ENCODE measurements at regions not wholly inside any gene's neighbourhood (a gene's known extent, or its start where the extent isn't known, plus 50 kb on each side); places are given as distances from the start of the nearest gene placed in this dataset.

DNA sequence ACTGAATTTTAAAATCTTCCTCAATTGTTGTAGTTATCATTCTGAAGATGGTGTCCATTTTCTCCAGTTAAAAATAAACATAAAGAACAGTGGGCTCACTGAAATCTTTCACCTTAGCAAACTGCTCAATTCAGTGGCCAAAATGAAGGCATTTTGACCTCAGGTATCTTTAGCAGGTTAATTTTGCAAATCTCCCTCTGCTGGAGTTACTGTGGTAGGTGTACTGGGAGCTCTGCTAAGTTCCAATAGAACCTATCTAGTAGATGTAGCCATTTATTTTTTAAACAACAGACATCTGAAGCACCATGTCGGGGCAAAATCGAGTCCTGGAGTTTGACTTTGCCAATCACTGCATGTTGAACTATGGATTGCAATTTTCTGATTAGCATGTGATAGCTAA, 177.1 kb downstream of the IRS1 start:
- no peak for TF ChIP-seq CTCF (conservative IDR thresholded peaks at IDR 0.05 in 1 of 2, IDR thresholded peaks at IDR 0.05 in 1 of 2; ENCODE audit: low read depth in 1 of 2, low read length in 2 of 2)
- no peak for TF ChIP-seq EZH2 (IDR thresholded peaks at IDR 0.05; ENCODE audit: low read length, missing control alignments)
